NCI-H1436 (cell line): ENCODE measurements at regions not wholly inside any gene's neighbourhood (a gene's known extent, or its start where the extent isn't known, plus 50 kb on each side); places are given as distances from the start of the nearest gene placed in this dataset.
"Not testable (repeated sequence)": the region's sequence is repeated elsewhere in the genome, so short reads cannot be mapped to it uniquely, and the experiment has no call there.

ENCODE experiments used
- DNase-seq: peaks from one replicate; lab custom pipeline; 2025; lab: John Stamatoyannopoulos, UW

DNA sequence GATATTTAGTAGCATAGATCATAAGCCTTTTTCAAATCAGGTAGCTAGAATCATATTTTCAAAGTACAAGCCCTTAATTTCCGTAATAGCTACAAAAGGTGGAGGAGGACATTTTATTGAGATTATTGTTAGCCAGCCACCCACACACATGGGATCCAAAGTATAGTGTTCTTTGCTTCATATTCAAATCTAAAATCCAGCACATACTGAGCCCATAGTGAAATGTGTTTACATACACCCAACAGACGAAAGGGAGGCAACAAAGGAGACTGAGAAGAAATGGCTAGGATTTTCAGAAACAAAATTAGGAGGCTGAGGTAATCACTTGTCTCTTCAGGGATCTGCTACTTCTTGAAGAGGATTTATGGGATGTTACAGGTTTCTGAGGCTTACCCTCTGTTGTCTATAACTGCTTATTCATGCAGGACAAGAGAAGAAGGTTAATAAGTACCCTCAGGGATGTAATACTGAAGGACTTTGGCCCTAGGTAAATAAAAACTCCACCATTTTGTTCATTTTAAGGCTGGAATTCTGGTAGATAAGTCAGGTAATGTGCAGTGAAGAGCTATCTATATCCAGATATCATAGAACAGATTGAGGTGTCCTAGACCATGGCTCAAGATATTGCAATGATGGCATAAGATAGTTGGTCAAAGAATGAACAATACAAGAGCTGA, 182.1 kb downstream of the SPDYE17 start:
- DNase-seq = not testable (repeated sequence)

DNA sequence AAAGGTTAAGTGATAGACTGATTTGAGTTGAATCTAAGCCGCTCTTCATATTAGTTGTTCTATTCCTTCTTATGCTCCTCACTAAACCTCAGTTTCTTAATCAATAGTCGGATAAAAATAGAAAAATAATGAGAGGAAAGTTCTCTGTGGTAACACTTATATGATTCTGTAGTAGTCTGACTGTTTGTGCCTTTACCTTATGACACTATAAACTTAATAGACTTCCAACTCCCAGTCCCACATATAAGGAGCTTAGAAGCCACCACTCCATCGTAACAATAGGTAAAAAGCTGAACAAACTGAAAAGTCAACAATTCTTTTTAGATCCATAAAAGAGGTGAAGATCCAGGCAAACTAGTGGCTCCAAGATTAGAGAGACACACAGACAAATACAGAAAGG, 192.3 kb downstream of the SPDYE17 start:
- not testable (repeated sequence) for DNase-seq

DNA sequence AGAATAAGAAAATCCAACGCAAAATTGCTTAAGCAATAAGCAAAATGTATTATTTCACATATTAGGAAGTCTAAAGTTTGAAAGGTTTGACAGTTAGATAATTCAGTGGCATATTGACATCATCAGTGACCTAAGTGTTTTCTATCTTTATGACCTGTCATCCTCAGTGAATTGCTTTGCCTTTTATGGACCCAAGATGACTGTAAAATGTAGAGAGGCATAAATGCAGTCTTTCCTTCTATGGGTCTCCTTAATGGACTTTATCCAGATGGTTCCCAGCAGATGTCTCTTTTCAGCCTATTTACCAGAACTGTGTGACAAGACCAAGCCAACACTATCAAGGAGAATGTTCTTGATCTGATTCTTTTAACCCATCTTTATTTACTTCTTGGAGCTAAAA, 192.9 kb downstream of the SPDYE17 start:
- not testable (repeated sequence) for DNase-seq

DNA sequence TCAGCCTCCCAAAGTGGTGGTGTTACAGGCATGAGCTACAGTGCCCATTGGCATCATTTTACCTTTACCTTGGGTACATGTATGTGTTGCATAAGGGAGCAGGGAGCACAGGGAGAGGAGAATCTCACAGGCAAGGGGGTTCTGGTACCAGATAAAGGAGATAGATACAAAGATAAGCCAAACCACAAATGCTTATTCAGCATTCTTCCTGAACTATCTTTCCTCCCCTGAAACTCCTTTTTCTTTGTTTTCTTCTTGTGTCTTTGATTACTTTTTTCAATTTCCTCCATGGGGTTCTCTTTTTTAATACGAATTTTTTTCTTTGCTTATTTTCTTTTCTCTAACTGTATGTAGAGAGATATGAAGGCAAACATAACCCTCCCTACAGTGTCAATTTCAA, 193.8 kb downstream of the SPDYE17 start:
- not testable (repeated sequence) for DNase-seq

DNA sequence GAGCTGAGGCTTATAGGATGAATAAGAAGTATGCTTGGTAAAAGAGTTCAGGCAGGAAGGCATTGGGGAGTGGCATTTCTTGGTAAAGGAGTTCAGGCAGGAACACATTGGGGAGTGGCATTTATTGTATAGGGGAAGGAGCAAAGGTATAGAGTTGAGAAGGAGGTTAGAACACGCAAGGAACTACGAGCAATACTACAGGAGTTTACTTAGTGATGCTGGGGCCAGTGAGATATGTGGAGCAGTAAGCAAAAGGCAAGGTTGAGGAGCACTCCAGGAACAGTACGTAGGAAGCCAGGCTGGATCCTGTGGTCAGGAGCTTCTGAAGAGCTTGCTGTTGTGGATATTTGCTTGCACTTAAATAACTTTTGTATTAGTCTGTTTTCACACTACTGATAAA, 202.2 kb upstream of the POMZP3 start:
- DNase-seq = not testable (repeated sequence)

DNA sequence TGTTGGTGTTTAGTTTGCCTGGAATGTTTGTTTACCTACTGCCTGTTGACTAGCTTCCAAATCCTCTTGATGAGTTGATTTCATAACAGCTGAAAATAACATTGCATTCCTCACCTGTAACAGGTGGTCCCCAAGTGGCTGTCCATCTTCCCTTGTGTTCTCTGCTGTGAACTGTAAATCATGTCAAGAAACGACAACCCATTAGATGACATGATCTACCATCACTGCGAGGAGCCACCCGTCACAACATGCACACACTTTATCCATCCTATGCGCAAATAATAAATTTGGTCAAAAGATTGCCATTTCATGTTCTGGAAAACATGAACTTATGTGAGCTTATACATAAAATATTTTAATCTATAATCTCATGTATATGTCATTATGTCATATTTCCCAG, 199.1 kb upstream of the POMZP3 start:
- not testable (repeated sequence) for DNase-seq

DNA sequence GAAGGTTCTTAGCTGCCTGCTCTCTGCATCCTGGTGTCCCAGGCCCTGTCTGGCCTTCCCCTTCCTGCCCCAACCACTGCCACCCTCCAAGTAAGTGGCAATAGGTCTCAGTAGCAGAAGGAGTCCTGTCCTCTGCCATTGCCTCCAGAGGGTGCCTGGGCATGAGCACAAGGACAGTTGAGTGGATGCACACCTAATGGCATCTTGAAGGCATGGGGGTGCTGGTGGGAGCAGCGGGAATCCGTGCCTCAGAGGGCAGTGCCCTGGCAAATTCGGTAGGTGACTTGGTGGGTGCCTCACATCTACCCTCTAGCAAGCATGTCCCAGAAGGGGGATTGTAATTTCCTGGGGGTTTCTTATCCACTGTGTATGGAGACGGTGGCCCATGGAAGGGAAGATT, 182.8 kb upstream of the POMZP3 start:
- DNase-seq = not testable (repeated sequence)

DNA sequence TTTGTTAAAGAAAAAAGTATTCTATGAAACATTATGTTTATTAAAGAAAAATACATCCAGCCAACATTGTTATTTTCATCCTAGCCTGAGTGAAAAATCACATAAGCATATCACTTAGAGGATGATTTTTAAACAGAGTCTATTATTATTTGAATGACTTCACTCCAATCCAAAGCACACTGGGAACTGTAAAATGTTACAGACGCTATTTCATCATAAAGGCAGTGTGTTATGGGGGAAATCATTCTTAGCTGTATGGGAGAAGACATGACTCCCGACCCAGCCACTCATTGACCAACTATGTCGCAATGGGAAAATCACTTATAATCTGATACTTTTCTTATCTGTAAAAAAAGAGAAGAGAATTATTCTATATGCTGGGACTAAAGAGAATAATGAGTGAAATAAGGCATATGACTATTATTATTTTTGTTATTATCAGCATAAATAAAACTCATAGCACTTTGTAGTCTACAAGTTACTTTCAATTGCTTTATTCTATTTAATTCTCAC, 180.6 kb upstream of the POMZP3 start:
- not testable (repeated sequence) for DNase-seq

DNA sequence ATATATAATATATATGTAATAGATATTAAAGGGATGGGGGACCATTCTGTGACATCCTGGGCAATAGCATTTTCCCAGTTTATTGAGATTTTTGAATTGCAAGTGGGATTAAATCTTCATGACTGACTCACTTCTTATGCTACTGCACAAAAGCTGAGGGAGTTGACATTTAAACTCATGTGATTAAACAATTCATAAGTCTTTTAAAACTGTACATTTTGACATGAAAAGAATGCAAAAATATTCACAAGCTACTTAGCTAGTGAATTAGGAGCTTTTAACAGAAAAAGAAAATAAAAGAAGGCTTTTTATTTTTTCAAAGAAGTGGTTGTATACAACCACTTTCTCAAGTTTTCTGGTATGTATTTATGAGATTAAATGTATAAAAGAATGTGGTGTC, 179.4 kb upstream of the POMZP3 start:
- DNase-seq = not testable (repeated sequence)

DNA sequence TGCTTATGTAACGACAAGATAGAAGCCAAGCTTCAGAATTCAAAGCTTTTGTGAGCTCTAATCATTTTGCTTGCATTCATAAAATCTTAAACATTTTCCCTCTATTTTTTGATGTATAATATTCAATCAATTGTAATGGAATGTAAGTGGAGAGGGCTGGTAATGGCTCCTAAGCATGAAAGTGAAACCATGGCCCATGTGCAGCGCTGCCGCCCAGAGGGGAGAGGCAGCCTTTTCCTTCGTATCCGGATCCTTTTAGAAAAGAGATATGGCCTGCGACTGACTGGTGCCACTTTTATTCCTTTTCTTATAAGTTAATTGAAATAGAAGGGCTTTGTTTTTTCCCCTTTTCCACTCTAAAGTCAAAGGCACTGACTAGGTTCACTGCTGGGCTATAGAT, 178.9 kb upstream of the POMZP3 start:
- DNase-seq = not testable (repeated sequence)

DNA sequence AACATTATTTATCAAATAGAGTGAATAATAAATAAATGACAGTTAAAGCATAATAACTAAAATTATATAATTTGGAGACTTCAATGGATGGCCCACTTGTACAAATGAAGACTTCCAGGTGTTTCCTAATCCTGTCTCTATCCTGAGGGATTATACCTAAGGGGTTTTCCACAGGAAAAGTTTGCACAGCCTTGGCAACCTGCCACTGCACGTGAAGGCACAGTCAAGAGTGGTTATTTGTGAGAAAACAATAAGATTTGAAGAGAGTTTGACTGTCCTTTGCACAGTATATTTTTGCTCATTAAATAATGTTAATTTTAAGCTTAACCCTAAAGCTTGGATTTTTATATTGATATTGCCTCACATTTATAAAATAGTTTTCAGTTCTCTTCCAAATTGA, 178.2 kb upstream of the POMZP3 start:
- not testable (repeated sequence) for DNase-seq

DNA sequence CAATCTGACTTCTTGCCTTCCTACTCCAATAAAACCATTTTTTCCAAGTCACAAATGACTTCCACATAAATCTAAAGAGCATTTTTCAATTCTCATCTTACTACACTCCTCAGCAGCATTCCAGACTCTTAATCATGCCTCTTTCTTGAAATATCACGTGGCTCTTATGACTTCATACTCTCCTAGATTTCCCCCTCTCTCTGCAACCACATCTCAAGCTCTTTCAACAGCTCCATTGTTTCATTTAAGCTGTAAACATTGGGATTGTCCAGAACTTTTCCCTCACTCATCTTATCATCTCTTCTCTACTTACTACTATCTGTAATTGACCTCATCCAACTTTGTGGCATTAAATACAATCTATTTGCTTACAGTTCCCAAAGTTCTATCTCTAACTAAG, 170.6 kb upstream of the POMZP3 start:
- DNase-seq = not testable (repeated sequence)

DNA sequence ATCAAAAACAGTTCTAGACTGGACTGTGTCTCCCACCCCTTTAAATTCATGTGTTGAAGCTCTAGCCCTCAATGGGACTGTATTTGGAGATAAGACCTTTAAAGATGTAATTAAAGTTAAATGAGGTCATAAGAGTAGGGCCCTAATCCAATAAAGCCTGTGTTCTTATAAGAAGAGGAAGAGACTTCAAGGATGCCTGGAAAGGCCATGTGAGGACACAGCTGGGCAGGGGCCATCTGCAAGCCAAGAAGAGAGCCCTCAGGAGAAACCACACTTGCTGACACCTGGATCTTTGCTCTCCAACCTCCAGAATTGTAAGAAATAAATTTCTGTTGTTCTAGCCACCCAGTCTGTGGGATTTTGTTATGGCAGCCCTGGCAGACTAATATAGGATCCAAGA, 153.6 kb upstream of the POMZP3 start:
- not testable (repeated sequence) for DNase-seq

DNA sequence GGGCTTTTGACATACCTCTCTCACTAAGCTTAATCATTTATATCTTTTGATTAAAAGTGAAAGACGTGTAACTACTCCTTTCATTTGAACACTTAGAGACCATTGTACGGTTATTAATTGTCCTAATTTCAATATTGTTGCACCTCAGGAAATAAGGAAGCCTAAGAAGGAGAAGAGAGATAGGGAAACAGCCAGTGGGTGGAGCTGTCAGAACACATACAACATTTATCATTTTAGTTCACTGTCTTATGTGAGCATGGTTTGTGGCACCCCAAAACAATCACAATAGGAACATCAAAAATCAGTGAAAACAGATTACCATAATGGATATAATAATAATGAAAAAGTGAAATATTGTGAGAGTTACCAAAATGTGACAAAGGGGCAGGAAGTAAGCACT, 147.2 kb upstream of the POMZP3 start:
- DNase-seq = not testable (repeated sequence)

DNA sequence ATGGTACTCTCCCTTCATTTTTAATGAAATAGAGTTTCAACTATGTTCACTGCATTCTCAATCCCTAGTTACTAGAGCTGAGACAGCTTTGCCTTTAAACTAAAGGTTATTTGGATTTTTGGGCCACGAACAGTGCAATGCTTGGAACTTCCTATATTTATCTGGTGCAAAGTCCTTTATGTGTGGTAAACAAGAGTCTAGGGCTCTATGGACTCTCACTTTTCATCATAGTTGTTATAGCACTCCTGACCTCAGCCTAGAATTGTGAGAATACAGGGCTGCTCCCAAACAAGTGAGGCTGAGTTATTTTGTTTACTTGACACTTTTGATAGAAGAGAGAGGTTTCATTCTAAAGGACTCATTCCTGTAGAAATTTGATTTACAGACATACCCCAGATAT, 144.9 kb upstream of the POMZP3 start:
- DNase-seq = not testable (repeated sequence)

DNA sequence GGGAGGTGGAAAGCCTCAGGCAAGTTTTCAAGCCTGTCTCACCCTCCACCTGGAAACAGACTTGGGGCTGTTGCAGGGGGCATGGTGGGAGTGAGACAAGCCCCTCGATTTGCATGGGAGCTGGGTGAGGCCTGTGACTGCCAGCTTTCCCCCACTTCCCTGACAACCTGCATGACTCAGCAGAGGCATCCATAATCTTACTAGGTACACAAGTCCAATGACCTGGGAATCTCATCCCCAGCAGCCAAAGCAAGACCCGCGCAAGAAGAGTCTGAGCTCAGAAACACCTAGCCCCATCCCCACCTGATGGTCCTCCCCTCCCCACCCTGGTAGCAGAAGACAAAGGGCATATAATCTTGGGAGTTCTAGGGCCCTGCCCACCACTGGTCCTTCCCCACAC, 136.9 kb upstream of the POMZP3 start:
- not testable (repeated sequence) for DNase-seq

DNA sequence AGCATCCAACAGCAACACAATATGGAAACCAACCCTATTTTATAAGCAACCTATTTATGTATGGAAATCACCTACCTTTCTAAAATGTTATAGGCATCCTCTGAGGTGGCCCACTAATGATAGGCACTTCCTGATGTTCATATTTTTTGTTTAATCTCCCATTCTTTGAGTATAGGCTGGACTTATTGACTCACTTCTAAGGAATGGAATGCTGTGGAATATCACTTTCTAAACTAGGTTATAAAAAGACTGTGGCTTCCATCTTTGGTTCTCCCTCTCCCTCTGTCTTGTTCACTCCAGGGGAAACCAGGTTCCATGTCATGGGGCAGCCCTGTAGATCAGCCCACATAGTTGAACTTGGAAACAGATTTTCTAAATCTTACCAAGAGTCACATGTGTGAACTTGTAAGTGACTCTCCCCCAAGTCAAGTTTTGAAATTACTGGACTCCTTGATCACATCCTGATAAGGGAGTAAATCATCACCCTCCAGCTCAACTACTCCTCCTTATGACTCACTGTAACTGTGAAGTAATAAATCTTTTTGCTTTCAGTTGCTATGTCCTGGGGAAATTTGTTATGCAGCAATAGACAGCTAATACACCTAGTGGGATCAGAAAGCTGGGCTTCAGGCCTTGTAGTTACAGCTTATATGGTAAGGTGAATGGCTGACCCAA, 133.6 kb upstream of the POMZP3 start:
- not testable (repeated sequence) for DNase-seq

DNA sequence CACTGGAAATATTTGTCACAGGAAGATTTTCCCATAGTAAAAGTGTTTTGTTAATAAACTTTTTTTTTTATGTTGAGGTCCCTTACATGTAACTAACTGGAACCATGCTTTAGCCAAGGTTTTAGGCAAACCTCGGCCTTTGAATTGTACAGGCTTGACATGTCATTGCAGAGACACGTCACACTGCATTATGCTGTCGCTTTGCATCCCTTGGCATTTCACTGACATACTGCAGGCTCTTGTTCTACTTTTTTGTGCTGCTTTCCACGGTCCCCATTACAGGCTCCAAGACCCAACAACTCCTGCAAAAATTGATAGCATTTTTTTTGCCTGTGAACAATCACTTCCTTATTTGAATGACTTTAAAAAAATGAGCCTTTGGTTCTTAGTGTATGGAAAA, 112.5 kb upstream of the POMZP3 start:
- not testable (repeated sequence) for DNase-seq

DNA sequence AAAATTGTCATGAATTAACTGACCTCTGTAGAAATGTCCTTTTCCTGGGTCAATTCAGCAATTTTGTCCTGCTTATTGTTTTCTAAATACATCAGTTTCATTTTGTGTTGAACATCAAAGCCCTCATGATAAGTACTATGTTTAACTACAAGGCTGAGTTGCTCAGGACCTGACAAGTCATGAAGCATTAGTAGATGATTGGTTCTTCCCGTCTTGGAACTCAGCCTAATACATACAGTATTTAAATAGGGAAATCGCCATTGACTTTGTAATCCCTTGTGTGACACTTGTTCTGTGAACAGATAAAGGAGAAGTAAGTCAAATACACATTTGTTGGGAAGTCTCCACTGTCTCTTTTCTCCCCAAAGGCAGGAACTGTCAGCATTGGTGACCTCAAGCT, 109.6 kb upstream of the POMZP3 start:
- not testable (repeated sequence) for DNase-seq

DNA sequence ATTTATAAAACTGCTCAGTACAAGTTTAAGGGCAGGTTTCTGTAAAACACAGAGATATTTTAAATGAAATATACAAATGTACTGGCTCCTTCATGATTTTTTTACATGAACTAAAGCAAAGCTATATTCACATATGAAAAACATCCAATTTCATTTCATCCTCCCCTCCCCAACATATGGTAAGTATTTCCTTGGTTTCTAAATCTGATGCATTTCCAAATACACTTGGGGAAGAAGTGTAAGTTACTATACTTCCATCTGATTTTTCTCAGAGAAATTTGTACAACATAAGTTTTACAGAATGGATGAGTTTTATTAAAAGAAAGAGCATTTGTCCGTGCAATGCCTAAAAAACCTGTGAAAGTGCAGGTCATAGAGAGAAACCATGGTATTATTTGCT, 109.0 kb upstream of the POMZP3 start:
- DNase-seq = not testable (repeated sequence)

DNA sequence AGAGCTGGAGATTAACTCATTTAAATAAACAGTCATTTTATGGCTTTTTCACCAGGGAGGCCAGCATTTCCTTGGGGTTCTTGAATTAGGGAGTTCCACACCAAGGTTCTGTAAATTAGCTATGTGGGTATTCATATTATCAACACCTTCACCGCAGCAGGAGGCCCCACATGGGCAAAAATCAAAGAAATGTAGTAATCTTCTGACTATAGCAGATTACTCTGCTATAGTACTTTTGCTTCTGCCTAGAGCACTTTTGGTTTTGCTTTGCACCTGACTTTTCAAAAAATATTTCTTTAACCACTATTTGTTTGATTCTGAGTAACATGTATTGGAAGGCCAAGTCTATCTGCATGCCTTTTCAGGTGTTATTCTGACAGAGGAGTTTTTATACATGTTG, 108.6 kb upstream of the POMZP3 start:
- not testable (repeated sequence) for DNase-seq

DNA sequence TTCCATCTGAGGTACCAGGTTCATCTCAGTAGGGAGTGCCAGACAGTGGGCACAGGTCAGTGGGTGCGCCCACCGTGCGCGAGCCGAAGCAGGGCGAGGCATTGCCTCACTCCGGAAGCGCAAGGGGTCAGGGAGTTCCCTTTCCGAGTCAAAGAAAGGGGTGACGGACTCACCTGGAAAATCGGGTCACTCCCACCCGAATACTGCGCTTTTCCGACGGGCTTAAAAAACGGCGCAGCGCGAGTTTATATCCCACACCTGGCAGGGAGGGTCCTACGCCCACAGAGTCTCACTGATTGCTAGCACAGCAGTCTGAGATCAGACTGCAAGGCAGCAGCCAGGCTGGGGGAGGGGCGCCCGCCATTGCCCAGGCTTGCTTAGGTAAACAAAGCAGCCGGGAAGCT, 101.5 kb upstream of the POMZP3 start:
- DNase-seq = not testable (repeated sequence)

DNA sequence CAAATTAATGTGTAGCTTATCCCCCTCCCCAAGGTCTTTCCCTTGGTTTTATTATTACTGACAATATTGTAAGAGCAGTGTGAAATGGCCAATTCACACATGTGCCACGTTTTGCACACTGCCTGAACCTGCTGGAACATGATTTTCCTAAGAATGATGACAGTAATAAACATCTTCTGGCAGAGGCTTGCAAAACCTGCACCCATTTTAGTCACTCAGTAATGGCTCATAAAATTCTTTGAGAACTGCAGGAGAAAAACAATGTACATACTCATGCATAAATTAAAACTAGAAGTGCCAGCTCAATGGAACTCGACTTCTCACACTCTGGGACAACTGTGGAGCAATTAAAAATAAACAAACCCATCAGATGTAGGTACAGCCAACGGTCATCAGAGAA, 96.8 kb upstream of the POMZP3 start:
- DNase-seq = not testable (repeated sequence)
